GM21447 (cell line): ENCODE measurements at regions not wholly inside any gene's neighbourhood (a gene's known extent, or its start where the extent isn't known, plus 50 kb on each side); places are given as distances from the start of the nearest gene placed in this dataset.
"Not testable (repeated sequence)": the region's sequence is repeated elsewhere in the genome, so short reads cannot be mapped to it uniquely, and the experiment has no call there.

Source experiments
- ATAC-seq: cut with Tn5 transposase; IDR thresholded peaks from one replicate; pipeline ENCODE4 v1.9.1; 2021; ENCODE audit not compliant: unreplicated experiment

DNA sequence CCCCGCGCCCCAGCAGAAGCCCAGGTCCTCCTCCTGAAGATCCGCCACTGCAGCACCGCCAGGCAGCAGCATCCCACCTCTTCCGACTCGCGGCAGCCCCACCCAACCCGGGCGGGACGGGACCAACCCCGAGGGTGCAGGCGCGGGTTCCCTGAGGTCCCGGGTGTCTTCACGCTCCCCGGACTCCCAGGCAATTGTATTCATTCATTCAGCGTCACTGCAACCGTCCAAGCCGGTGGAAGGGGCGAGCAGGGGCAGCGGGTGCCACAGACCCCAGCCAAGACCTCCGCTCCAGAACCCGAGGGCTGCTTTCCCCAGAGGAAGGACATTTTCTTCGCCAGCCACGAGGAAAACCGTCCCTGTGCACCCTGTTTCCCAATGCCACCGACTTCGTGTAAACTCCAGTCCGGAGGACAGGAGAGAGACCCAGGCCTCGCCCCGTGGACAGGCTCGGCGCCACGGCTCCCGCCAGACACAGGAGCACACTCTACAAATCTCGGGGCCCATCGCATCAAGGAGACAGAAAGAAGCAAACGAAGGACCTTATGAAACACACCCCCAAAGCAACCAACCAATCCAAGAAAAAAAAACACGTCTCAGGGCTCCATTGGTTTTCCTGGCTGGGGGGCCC lies 1471.5 kb downstream of the FOXD4L5 start:
- not testable (repeated sequence) for ATAC-seq

DNA sequence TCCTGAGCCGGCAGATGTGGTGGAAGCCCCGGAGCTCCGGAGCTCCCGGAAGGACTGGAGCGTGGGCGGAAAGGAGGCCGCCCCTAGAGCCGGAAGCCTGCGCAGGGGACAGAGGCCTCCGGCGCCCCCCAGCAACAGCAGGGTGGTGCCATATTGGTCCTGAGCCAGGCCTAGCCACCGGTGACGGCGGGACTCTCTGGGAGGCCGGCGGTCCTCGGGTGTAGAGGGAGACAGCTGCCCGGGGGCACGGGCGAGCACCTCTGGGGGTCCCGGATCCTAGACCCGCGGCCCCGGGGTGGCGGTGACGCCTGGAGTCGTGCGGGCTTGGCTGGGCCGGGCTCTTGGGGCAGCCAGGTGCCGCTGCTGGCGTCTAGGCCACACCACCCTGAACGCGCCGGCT lies 1472.2 kb downstream of the FOXD4L5 start:
- ATAC-seq: peak; percentile 32

DNA sequence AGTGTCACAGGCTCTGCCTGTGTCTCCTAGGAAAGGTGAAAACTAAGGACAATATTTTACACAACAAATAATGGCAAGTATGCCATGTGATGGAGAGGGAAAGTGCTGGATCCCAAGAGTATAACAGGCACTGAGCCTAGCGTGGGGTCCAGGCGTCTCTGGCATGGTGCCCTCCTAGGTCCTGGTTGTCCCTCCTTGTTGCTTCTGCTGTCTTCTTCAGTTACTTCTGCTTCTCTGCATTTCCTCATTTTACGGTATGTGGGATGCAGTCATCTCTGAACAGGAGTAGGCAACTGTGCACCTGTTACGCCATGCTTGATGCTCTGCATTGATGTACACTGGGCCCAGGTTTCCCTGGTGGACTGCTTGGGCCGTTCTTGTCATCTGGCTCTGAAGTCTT lies 1480.8 kb downstream of the FOXD4L5 start:
- not testable (repeated sequence) for ATAC-seq

DNA sequence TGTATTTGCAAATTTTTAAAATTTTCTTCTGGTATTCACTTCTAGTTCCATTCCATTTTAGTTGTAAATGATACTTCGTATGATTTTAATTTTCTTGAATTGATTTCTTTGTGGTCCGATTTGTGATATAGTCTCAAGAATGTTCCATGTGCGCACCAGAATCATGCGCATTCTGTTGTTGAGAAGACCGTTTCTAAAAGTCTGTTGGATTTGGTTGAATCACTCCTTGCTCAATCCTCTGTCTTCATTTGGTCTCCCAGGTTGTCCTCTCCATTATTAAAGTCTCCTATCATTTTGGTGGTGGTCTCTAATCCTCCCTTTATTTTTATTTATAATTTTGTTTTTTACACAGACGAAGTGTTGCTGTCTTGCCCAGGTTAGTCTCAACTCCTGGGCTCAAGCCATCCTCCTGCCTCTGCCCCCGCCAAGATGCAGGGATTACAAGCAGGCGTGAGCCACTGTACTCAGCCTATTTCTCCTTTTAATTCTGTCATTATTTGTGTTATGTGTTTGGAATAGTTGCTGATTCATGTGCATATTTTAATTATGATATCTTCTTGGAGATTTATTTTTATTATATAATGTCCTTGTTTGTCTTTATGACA lies 1490.8 kb downstream of the FOXD4L5 start:
- ATAC-seq: not testable (repeated sequence)

DNA sequence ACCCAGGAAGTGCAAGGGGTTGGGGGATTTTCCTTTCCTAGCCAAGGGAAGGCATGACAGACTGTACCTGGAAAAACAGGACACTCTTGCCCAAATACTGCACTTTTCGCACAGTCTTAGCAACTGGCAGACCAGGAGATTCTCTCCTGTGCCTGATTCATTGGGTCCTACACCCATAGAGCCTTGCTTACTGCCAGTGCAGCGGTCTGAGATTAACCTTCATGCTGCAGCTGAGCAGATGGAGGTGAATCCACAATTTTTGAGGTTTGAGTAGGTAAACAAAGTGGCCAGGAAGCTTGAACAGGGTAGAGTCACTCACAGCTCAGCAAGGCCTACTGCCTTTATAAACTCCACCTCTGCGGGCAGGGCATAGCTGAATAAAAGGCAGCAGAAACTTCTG lies 1497.6 kb downstream of the FOXD4L5 start:
- not testable (repeated sequence) for ATAC-seq

DNA sequence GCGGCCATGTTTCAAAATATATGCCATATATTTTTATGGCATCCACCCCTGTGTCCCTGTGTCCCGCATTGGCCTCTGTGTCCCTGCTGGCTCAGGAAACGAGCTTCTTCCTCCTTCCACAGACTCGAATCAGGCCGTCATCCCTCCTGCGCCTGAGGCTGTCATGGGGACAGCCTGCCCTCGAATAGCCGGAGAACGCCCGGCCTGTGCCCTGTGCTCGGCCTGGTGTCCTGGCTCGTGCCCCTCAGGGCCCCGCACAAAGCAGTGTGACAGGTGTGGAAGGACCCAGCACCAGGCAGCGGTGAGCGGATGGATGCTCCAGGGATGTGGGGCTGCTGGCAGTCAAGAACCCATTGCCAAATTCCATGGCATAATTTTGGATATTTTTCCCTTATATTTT lies 1500.0 kb downstream of the FOXD4L5 start:
- ATAC-seq: not testable (repeated sequence)

DNA sequence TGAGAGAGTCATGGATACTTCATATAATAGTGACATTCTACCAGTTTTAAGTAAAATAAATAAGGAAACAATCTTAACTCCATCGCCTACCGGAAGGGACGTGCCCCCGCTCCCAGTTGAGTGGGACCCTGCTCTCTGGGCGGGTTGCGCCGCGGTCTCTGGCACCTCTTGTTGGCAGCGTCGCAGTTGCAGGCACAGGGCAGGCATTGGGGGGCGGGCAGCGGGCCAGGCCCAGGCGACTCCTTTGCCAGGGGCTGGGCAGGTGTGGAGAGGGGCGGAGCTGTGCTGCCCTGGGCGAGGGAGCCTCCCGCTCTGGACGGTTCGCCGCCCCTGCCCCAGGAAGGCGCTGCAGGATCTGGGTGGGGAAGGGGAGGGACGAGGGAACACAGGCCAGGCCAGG lies 1500.6 kb downstream of the FOXD4L5 start:
- not testable (repeated sequence) for ATAC-seq

DNA sequence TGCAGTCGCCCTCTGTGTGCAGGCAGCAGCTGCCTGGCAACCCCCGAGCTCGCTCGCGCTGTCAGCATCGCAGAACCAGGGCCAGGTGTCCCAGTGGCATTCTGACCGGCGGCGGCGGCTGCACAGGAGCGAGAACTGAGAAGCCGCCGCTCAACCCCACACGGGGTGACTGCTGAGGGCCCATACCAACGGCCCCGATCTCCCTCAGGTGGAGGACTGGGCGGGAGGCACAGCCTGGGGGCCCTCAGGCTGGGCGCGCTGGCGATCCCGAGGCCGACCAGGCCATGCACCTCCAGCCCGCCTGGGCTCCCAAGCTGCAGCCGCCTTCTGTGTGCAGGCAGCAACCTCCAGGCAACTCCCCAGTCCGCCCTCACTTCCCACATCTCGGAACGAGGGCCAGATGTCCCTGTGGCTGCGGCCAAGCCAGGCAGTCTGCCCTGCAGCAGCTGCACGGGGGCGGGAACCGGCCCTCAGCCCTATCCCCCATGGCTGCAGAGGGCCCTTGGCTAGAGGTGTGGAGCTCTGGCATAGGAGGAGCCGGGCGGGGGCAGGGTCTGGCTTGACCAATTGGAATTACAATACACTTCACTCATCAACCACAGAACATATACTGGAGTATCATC lies 1503.1 kb downstream of the FOXD4L5 start:
- ATAC-seq: peak; percentile 27

DNA sequence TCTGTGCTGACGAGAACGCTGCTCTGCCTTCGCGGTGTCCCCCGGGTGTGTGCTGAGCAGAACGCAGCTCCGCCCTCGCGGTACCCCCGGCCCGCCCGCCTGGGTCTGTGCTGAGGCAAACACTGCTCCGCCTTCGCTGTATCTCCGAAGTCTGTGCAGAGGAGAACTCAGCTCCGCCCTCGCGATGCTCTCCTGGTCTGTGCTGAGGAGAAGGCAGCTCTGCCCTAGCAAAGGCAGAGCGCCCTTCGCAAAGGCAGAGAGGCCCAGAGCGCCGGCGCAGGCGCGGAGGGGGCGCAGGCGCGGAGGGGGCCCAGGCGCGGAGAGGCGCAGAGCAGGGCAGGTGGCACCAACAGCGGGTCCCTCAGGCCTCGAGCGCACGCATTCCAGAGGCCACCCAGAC lies 1503.6 kb downstream of the FOXD4L5 start:
- peak; percentile 100 for ATAC-seq

DNA sequence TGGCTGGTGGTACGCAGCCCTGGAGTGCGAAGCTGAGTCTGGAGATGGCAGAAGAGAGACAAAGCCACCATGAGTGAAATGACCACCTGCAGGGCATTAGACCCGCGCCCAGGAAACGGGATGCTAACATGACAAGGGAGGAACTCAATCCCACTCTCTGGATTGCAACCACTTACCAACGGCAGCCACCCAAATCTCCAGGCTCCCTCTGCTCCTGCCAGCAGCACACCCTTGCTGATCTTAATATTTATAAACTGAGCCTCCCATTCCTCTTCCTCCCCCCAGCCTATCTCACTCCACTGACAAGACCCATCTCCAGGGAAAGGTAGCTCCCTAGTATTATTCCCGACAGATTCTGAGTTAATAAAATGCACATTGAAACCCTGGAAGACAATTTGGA lies 1508.8 kb downstream of the FOXD4L5 start:
- ATAC-seq: not testable (repeated sequence)

DNA sequence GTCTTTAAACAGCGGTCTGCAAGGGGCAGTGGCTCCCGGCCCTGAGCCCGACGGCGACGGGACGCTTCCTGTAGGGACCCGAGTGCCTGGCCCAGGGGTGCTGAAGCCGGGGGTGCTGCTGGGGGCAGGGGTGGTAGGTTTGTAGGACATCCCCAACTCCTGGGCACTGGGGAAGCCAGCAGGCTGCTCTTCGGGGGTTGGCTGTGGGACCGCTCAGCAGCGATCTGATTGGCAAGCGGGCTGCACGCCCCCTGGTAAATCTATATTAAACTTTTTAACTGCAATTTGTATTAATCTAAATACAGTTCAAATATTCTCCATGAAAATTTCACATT lies 1510.0 kb downstream of the FOXD4L5 start:
- not testable (repeated sequence) for ATAC-seq

DNA sequence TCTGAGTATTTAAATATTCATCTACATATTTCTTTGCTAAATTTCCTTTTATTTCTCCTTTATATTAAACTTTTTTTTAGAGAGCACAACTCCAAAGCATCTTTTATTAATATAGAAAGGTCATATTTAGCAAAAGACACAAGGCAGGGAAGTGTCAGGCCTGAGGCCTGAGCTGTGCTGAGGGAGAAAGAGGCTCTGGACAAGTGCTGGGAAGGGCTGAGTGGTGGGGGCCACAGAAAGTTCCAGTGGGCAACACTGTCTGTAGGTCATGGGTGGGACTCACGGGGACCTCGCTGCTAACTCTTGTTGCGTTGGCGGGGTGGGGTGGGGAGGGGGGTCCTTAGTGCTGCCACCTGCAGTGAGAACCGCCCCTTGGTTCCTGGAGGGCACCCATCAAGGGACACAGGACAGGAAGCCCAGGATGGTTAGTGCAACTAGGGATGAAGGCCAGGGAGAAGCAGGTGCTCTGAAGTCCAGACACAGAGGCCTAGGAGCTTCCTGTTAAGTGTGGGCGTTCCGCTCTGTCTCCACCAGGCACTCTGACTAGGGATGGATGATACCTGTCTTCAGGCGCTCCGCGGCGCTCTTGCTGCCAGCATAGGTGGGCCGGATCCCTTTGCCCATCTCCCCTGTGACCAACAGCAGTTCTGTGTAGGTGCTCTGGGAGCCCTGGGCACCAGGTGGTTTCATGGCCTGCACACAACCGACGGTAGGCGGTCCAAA lies 1510.5 kb downstream of the FOXD4L5 start:
- ATAC-seq: not testable (repeated sequence)

DNA sequence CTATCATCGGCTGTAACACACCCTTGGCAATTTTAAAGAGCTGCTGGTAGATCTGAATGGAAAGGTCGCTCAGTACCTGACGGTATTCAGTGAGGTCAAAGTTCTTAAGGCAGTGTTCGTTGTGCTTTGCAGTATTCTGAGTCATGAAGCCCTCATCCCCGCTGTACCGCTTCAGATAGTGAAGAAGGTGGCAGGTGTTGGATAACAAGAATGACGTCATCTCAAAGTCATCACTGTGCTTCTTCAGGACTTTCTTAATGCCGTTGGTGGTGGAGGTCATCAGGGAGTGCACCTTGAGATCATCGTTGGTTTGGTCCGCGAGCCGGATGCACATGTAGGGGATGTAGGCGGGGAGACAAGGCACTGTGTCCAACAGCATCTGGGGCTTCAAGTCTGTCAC lies 1522.8 kb downstream of the FOXD4L5 start:
- not testable (repeated sequence) for ATAC-seq

DNA sequence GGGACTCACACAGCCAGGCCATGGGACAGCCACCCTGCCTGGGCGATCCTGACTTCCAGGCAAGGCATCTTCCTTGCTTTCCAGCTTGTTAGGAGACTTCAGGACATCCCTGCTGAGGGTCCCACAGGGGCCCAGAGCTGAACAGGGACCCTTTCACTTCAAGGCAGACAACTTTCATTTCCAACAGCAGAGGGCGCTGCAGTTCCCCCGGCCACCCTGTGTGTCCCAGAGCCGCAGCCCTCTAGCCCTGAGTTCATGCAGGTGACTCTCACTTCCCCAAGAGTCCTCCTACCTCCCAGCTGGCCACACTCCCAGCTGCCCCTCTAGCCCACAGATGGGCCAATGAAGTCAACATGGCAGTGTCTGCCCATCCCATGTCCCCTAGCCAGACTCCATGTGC lies 1556.0 kb downstream of the FOXD4L5 start:
- not testable (repeated sequence) for ATAC-seq

DNA sequence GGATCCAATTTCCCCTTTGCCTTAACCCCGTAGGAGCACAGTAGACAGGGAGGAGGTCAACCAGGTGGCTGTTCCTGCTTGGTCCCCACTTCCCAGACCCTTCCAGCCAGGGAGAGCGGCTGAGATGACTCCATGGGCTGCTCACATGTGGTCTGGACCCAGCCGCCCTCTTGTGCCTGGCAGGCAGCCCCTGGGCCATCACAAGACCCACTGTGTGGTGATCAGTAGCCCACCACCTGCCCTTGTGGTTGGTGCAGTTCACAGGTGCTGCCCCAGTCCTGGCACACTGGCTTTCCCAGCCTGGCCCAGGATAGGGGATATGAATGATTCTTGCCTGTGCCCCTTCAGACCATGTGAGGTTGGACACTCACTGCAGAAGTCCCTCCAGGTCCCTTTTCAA lies 1556.7 kb downstream of the FOXD4L5 start:
- no peak for ATAC-seq

DNA sequence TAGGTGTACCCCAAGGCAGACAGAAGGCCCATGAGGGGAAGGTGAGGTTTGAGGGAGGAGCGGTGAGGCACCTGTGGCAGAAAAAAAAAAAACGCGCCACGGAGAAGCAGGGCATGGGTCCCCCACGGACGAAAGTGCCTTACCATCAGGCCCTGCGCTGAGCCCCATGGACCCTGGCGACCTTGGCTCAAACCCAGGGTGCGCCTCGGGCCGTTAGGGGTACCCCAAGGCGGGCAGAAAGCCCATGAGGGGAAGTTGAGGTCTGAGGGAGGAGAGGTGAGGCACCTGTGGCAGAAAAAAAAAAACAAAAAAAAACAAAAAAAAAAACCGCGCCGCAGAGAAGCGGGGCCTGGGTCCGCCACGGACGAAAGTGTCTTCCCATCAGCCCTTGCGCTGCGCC lies 1576.7 kb downstream of the FOXD4L5 start:
- not testable (repeated sequence) for ATAC-seq

DNA sequence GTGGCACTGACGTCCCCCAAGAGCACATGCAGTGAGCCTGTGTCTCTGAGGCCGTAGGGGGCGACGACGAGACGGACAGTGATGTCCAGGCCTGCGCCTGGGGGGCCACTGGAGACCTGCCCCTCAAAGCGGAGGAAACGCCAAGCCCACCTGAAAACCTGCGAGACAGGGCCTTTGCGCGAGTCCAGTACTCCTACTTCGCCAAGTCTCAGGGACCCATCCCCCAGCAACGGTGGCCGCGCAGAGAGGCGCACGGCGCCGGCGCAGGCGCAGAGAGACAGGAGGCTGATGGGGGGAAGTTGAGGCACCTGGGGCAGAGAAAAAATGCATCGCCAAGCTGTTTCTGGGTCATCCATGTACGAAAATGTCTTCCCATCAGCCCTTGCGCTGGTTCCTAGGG lies 1580.6 kb downstream of the FOXD4L5 start:
- not testable (repeated sequence) for ATAC-seq

DNA sequence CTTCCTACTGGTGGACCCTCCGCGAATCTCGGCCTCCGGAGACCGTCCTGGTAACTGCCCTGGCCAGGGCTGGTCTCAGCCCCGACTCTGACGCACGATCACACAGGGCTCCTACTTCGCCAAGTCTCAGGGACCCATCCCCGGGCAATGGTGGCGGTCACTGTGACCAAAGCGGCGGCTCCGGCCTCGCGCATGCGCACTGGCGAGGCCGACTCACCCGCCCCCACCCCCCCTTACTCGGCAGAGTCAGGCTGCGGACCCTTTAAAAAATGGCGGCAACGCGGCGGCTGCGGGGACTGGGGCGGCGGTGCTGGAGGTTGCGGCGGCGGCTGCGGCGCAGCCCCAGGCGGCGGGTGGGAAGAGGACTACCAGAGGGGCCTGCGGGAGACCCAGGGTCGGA lies 1581.3 kb downstream of the FOXD4L5 start:
- ATAC-seq: not testable (repeated sequence)

DNA sequence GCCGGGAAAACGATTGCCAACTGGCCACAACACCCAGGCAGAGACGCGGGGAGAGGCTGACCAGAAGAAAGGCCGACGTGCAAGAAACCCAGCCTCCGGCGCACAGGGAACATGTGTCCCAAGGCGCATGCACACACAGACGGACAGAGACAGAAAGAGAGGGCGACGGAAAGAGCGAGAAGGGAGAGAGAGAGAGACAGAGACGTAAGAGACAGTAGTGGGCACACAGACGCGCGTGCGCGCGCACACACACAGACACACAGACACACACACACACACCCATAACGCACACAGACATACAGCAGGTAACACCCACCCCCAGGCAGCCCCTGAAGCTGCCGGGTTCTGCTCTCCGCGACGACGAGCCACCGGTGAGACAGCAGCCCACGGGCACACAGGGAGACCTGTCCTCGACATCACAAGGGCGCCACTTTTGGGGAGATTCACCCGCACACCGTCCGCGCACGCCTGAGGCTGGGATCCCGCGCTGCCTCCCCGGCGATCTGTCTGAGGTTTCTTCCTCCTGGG lies 1581.8 kb downstream of the FOXD4L5 start:
- not testable (repeated sequence) for ATAC-seq
